PC-3 (cell line): ENCODE measurements at regions not wholly inside any gene's neighbourhood (a gene's known extent, or its start where the extent isn't known, plus 50 kb on each side); places are given as distances from the start of the nearest gene placed in this dataset.

Experiments used
- ATAC-seq: fragments of 200-7000 bp; cut with Tn5 transposase; 2 replicates; pipeline ENCODE4 v1.9.1; 2020; ENCODE audit warnings: mild to moderate bottlenecking, moderate library complexity
- BruUV-seq: library from RNA; stranded (reverse); fragments of 400-500 nt; replicated peaks from 2 replicates; lab custom pipeline; 2021; lab: Mats Ljungman, UMichigan
- CTCF ChIA-PET: fragments of 300-600 bp; sonication (Branson Sonifier 250); formaldehyde crosslinking; loops from one replicate; lab custom pipeline; 2022; ENCODE audit warnings: antibody characterized with exemption; lab: Charles Lee
- POLR2A ChIA-PET: fragments of 300-600 bp; sonication (Branson Sonifier 250); formaldehyde crosslinking; loops from one replicate; lab custom pipeline; 2022; ENCODE audit warnings: antibody characterized with exemption; ENCODE audit not compliant: unreplicated experiment; lab: Charles Lee
- DNase-seq: peaks from one replicate; pipeline ENCODE4 v3.0.0-alpha.2; 2015
- H2AFZ ChIP-seq: fragments of 300-600 bp; sonication (generic); 2 replicates; pipeline ENCODE4 v1.6.0; 2016; ENCODE audit warnings: antibody characterized with exemption, low read length
- H3F3A ChIP-seq: fragments of 300-600 bp; sonication (generic); one replicate; pipeline ENCODE4 v1.6.0; 2017; ENCODE audit warnings: antibody characterized with exemption, low read length, control low read depth, mild to moderate bottlenecking; ENCODE audit not compliant: unreplicated experiment
- H3K27ac ChIP-seq: fragments of 300-600 bp; sonication (generic); 2 replicates; pipeline ENCODE4 v1.5.1; 2016; ENCODE audit warnings: mild to moderate bottlenecking, low read length
- H3K27me3 ChIP-seq: fragments of 300-600 bp; sonication (generic); 2 replicates; pipeline ENCODE4 v1.6.1; 2016; ENCODE audit warnings: low read length, mixed read lengths
- H3K36me3 ChIP-seq: fragments of 300-600 bp; sonication (generic); 2 replicates; pipeline ENCODE4 v1.6.1; 2016; ENCODE audit warnings: low read depth, mixed run types, low read length, mixed read lengths
- H3K4me1 ChIP-seq: fragments of 300-600 bp; sonication (generic); 2 replicates; pipeline ENCODE4 v1.5.1; 2016; ENCODE audit warnings: low read length; ENCODE audit not compliant: insufficient read depth
- H3K4me2 ChIP-seq: fragments of 300-600 bp; sonication (generic); 2 replicates; pipeline ENCODE4 v1.6.0; 2016; ENCODE audit warnings: low read length
- H3K4me3 ChIP-seq: fragments of 300-600 bp; sonication (generic); 2 replicates; pipeline ENCODE4 v1.5.1; 2016; ENCODE audit warnings: mild to moderate bottlenecking, low read length, mixed read lengths
- H3K79me2 ChIP-seq: fragments of 300-600 bp; sonication (generic); 2 replicates; pipeline ENCODE4 v1.6.1; 2017; ENCODE audit warnings: low read length, mixed read lengths
- H3K9ac ChIP-seq: fragments of 300-600 bp; sonication (generic); 2 replicates; pipeline ENCODE4 v1.6.0; 2016; ENCODE audit warnings: mild to moderate bottlenecking, low read length
- H3K9me2 ChIP-seq: fragments of 300-600 bp; sonication (generic); replicated peaks from 2 replicates; pipeline ENCODE4 v1.6.1; 2016; ENCODE audit warnings: mixed run types, low read length, mixed read lengths
- H3K9me3 ChIP-seq: fragments of 300-600 bp; sonication (generic); 2 replicates; pipeline ENCODE4 v1.6.1; 2016; ENCODE audit warnings: low read length, mixed read lengths
- H4K20me1 ChIP-seq: fragments of 300-600 bp; sonication (generic); 2 replicates; pipeline ENCODE4 v1.6.1; 2016; ENCODE audit warnings: low read length, mixed read lengths
- EZH2 ChIP-seq: fragments of 300-600 bp; sonication (generic); IDR thresholded peaks from one replicate; pipeline ENCODE4 v1.6.1; 2017; ENCODE audit warnings: antibody characterized with exemption, mild to moderate bottlenecking, low read length; ENCODE audit not compliant: unreplicated experiment
- EZH2phosphoT487 ChIP-seq: fragments of 300-600 bp; sonication (generic); IDR thresholded peaks from 2 replicates; pipeline ENCODE4 v1.6.1; 2018; ENCODE audit warnings: mild to moderate bottlenecking, antibody characterized with exemption, low read length, borderline replicate concordance
- intact Hi-C: fragments of 100-400 bp; cut with micrococcal nuclease; formaldehyde crosslinking; loops from 2 replicates; pipeline ENCODE4 v1.9.0; 2023
- TF ChIP-seq, protein P1 (sequence below): fragments of 300-600 bp; sonication (generic); conservative IDR thresholded peaks from 2 replicates; pipeline ENCODE4 v1.5.1; 2017; ENCODE audit warnings: antibody characterized with exemption, low read depth, mild to moderate bottlenecking, low read length

- no peaks in the 10 kb centered on the region for H4K20me1 ChIP-seq
- no peak overlapping the region for H3K4me2 ChIP-seq
- no peak overlapping the region for H3K27ac ChIP-seq
- no peak for ATAC-seq
- no peaks in the 10 kb centered on the region for H3F3A ChIP-seq
- DNase-seq: no peak
- ChIA-PET POLR2A (no interaction called here), CTCF (no interaction called here)
- intact Hi-C loops: no loop called here
- no peak overlapping the region for H3K9ac ChIP-seq
- no peaks in the 10 kb centered on the region for H3K27me3 ChIP-seq
- no TSS peak for BruUV-seq
- no peaks in the 10 kb centered on the region for H3K79me2 ChIP-seq
- H3K9me2 ChIP-seq: no peaks in the 10 kb centered on the region
- no peaks in the 10 kb centered on the region; the same call in 1 of the 2 replicates for H3K36me3 ChIP-seq
- no peak overlapping the region for H3K4me3 ChIP-seq
- TF ChIP-seq EZH2 (no peak), EZH2phosphoT487 (no peak)
- TF ChIP-seq, protein P1, sequence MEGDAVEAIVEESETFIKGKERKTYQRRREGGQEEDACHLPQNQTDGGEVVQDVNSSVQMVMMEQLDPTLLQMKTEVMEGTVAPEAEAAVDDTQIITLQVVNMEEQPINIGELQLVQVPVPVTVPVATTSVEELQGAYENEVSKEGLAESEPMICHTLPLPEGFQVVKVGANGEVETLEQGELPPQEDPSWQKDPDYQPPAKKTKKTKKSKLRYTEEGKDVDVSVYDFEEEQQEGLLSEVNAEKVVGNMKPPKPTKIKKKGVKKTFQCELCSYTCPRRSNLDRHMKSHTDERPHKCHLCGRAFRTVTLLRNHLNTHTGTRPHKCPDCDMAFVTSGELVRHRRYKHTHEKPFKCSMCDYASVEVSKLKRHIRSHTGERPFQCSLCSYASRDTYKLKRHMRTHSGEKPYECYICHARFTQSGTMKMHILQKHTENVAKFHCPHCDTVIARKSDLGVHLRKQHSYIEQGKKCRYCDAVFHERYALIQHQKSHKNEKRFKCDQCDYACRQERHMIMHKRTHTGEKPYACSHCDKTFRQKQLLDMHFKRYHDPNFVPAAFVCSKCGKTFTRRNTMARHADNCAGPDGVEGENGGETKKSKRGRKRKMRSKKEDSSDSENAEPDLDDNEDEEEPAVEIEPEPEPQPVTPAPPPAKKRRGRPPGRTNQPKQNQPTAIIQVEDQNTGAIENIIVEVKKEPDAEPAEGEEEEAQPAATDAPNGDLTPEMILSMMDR: no peak
- H3K4me1 ChIP-seq: no peaks in the 10 kb centered on the region
- H3K9me3 ChIP-seq: no peaks in the 10 kb centered on the region
- no peak overlapping the region for H2AFZ ChIP-seq
Measured at GRCh38 chr21:20083336-20083735, 914.9 kb upstream of the NCAM2 start.

- intact Hi-C loops: no loop called here
- no peak overlapping the region for H3K9ac ChIP-seq
- H3K4me3 ChIP-seq: no peak overlapping the region
- no peaks in the 10 kb centered on the region for H4K20me1 ChIP-seq
- ATAC-seq: no peak
- H3K4me2 ChIP-seq: no peak overlapping the region
- H3K36me3 ChIP-seq: no peaks in the 10 kb centered on the region; the same call in 1 of the 2 replicates
- BruUV-seq: no TSS peak
- H2AFZ ChIP-seq: no peak overlapping the region
- H3K4me1 ChIP-seq: no peaks in the 10 kb centered on the region
- no peaks in the 10 kb centered on the region for H3F3A ChIP-seq
- TF ChIP-seq EZH2 (no peak), EZH2phosphoT487 (no peak)
- TF ChIP-seq, protein P1: no peak
- CTCF ChIA-PET: no interaction called here
- POLR2A ChIA-PET: no interaction called here
- no peak overlapping the region for H3K27ac ChIP-seq
- DNase-seq: no peak
- no peaks in the 10 kb centered on the region for H3K9me2 ChIP-seq
- H3K9me3 ChIP-seq: no peaks in the 10 kb centered on the region
- no peaks in the 10 kb centered on the region for H3K27me3 ChIP-seq
- H3K79me2 ChIP-seq: no peaks in the 10 kb centered on the region
Measured at GRCh38 chr21:20083925-20084324, 914.3 kb upstream of the NCAM2 start.

DNA sequence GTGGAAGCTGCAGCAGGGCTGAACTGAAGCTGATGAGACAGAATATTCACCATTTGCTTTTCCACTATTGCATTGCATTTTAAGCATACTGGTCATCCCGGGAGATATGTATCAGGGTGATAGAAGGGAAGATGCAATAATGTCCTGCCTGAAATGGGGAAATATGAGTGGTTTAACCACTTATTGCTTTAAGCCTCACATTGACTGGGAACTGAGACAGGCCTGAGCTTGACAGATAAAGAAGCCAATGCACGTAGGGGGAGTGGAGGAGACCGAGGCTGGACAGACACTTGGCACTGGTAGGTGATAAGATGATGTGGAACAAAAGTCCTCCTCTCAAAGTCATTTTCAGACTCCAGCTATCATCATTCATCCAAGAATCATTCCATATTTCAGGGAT, 911.7 kb upstream of the NCAM2 start:
- ChIA-PET CTCF (no interaction called here), POLR2A (no interaction called here)
- Histone ChIP-seq H3K9ac (no peak overlapping the region), H3K27me3 (no peaks in the 10 kb centered on the region), H3K9me3 (no peaks in the 10 kb centered on the region), H3K9me2 (no peaks in the 10 kb centered on the region), H3K27ac (no peak overlapping the region), H3K4me2 (no peak overlapping the region), H3K4me1 (no peaks in the 10 kb centered on the region), H4K20me1 (no peaks in the 10 kb centered on the region), H3K79me2 (no peaks in the 10 kb centered on the region), H3F3A (no peaks in the 10 kb centered on the region), H2AFZ (no peak overlapping the region), H3K36me3 (no peaks in the 10 kb centered on the region; the same call in 1 of the 2 replicates), H3K4me3 (no peak overlapping the region)
- TF ChIP-seq EZH2phosphoT487: no peak
- no peak for TF ChIP-seq EZH2
- TF ChIP-seq, protein P1: no peak
- ATAC-seq (no peak), DNase-seq (no peak)
- intact Hi-C loops: no loop called here
- BruUV-seq: no TSS peak
